ENCODE measurements at regions not wholly inside any gene's neighbourhood (a gene's known extent, or its start where the extent isn't known, plus 50 kb on each side); places are given as distances from the start of the nearest gene placed in this dataset.

GRCh38 chrX:7789200-7789599 lies 53.8 kb upstream of the VCX start:
- H3K9me3 ChIP-seq (ENCODE audit: control insufficient read depth in 2 of 2, low read length in 2 of 2) = no peaks in the 10 kb centered on the region
- H3K4me3 ChIP-seq (ENCODE audit: low read length in 2 of 2) = no peak overlapping the region
- no peak overlapping the region for H3K9ac ChIP-seq (ENCODE audit: low read depth in 1 of 2, low read length in 2 of 2)
- no peaks in the 10 kb centered on the region for H3K36me3 ChIP-seq (ENCODE audit: control insufficient read depth in 2 of 2, insufficient read depth in 2 of 2, low read length in 2 of 2)
- no peak overlapping the region for H3K27ac ChIP-seq (ENCODE audit: low read depth in 2 of 2, low read length in 2 of 2)
- no peaks in the 10 kb centered on the region for H3K4me1 ChIP-seq (ENCODE audit: control insufficient read depth in 2 of 2, insufficient read depth in 2 of 2, low read length in 2 of 2)
- no peaks in the 10 kb centered on the region for H3K27me3 ChIP-seq (ENCODE audit: control insufficient read depth in 2 of 2, insufficient read depth in 2 of 2, low read length in 2 of 2)

- H3K9me3 ChIP-seq (ENCODE audit: control insufficient read depth in 2 of 2, low read length in 2 of 2) = no peaks in the 10 kb centered on the region
- H3K36me3 ChIP-seq (ENCODE audit: control insufficient read depth in 2 of 2, insufficient read depth in 2 of 2, low read length in 2 of 2) = no peaks in the 10 kb centered on the region
- H3K27ac ChIP-seq (ENCODE audit: low read depth in 2 of 2, low read length in 2 of 2) = no peak overlapping the region
- no peak overlapping the region for H3K4me3 ChIP-seq (ENCODE audit: low read length in 2 of 2)
- H3K9ac ChIP-seq (ENCODE audit: low read depth in 1 of 2, low read length in 2 of 2) = no peak overlapping the region
- H3K27me3 ChIP-seq (ENCODE audit: control insufficient read depth in 2 of 2, insufficient read depth in 2 of 2, low read length in 2 of 2) = no peaks in the 10 kb centered on the region
- no peaks in the 10 kb centered on the region for H3K4me1 ChIP-seq (ENCODE audit: control insufficient read depth in 2 of 2, insufficient read depth in 2 of 2, low read length in 2 of 2)
Observed at GRCh38 chrX:7788334-7788733, 54.6 kb upstream of the VCX start.

- H3K4me3 ChIP-seq (ENCODE audit: low read length in 2 of 2) = no peak overlapping the region
- H3K36me3 ChIP-seq (ENCODE audit: control insufficient read depth in 2 of 2, insufficient read depth in 2 of 2, low read length in 2 of 2) = no peaks in the 10 kb centered on the region
- H3K27me3 ChIP-seq (ENCODE audit: control insufficient read depth in 2 of 2, insufficient read depth in 2 of 2, low read length in 2 of 2) = no peaks in the 10 kb centered on the region
- no peaks in the 10 kb centered on the region for H3K9me3 ChIP-seq (ENCODE audit: control insufficient read depth in 2 of 2, low read length in 2 of 2)
- H3K4me1 ChIP-seq (ENCODE audit: control insufficient read depth in 2 of 2, insufficient read depth in 2 of 2, low read length in 2 of 2) = no peaks in the 10 kb centered on the region
- H3K9ac ChIP-seq (ENCODE audit: low read depth in 1 of 2, low read length in 2 of 2) = no peak overlapping the region
- no peak overlapping the region for H3K27ac ChIP-seq (ENCODE audit: low read depth in 2 of 2, low read length in 2 of 2)
Observed at GRCh38 chrX:7787714-7788113, 55.3 kb upstream of the VCX start.

GRCh38 chrX:7784580-7784979 lies 58.4 kb upstream of the VCX start:
- Histone ChIP-seq H3K9ac (ENCODE audit: low read depth in 1 of 2, low read length in 2 of 2) (no peak overlapping the region), H3K4me3 (ENCODE audit: low read length in 2 of 2) (no peak overlapping the region), H3K27me3 (ENCODE audit: control insufficient read depth in 2 of 2, insufficient read depth in 2 of 2, low read length in 2 of 2) (no peaks in the 10 kb centered on the region), H3K27ac (ENCODE audit: low read depth in 2 of 2, low read length in 2 of 2) (no peak overlapping the region), H3K9me3 (ENCODE audit: control insufficient read depth in 2 of 2, low read length in 2 of 2) (no peaks in the 10 kb centered on the region), H3K36me3 (ENCODE audit: control insufficient read depth in 2 of 2, insufficient read depth in 2 of 2, low read length in 2 of 2) (no peaks in the 10 kb centered on the region), H3K4me1 (ENCODE audit: control insufficient read depth in 2 of 2, insufficient read depth in 2 of 2, low read length in 2 of 2) (no peaks in the 10 kb centered on the region)

GRCh38 chrX:7779644-7780043 lies 63.3 kb upstream of the VCX start:
- H3K9me3 ChIP-seq (ENCODE audit: control insufficient read depth in 2 of 2, low read length in 2 of 2) = no peaks in the 10 kb centered on the region
- no peak overlapping the region for H3K4me3 ChIP-seq (ENCODE audit: low read length in 2 of 2)
- no peaks in the 10 kb centered on the region for H3K36me3 ChIP-seq (ENCODE audit: control insufficient read depth in 2 of 2, insufficient read depth in 2 of 2, low read length in 2 of 2)
- no peak overlapping the region for H3K27ac ChIP-seq (ENCODE audit: low read depth in 2 of 2, low read length in 2 of 2)
- no peaks in the 10 kb centered on the region for H3K27me3 ChIP-seq (ENCODE audit: control insufficient read depth in 2 of 2, insufficient read depth in 2 of 2, low read length in 2 of 2)
- H3K9ac ChIP-seq (ENCODE audit: low read depth in 1 of 2, low read length in 2 of 2) = no peak overlapping the region
- H3K4me1 ChIP-seq (ENCODE audit: control insufficient read depth in 2 of 2, insufficient read depth in 2 of 2, low read length in 2 of 2) = no peaks in the 10 kb centered on the region

- no peak overlapping the region for H3K4me3 ChIP-seq (ENCODE audit: low read length in 2 of 2)
- H3K27me3 ChIP-seq (ENCODE audit: control insufficient read depth in 2 of 2, insufficient read depth in 2 of 2, low read length in 2 of 2) = no peaks in the 10 kb centered on the region
Observed at GRCh38 chrX:7775987-7776386, 67.0 kb upstream of the VCX start.

GRCh38 chrX:7771788-7772438 lies 71.1 kb upstream of the VCX start:
- Histone ChIP-seq H3K27me3 (ENCODE audit: control insufficient read depth in 2 of 2, insufficient read depth in 2 of 2, low read length in 2 of 2) (no peaks in the 10 kb centered on the region), H3K27ac (ENCODE audit: low read depth in 2 of 2, low read length in 2 of 2) (no peak overlapping the region), H3K9me3 (ENCODE audit: control insufficient read depth in 2 of 2, low read length in 2 of 2) (no peaks in the 10 kb centered on the region), H3K4me1 (ENCODE audit: control insufficient read depth in 2 of 2, insufficient read depth in 2 of 2, low read length in 2 of 2) (peaks cover 0 to 12% of the 10 kb centered on the region in 2 donors), H3K9ac (ENCODE audit: low read depth in 1 of 2, low read length in 2 of 2) (no peak overlapping the region), H3K4me3 (ENCODE audit: low read length in 2 of 2) (no peak overlapping the region), H3K36me3 (ENCODE audit: control insufficient read depth in 2 of 2, insufficient read depth in 2 of 2, low read length in 2 of 2) (no peaks in the 10 kb centered on the region)

More at GRCh38 chrX:7775987-7776386, 67.0 kb upstream of the VCX start:
- Histone ChIP-seq H3K9me3 (ENCODE audit: control insufficient read depth in 2 of 2, low read length in 2 of 2) (no peaks in the 10 kb centered on the region), H3K9ac (ENCODE audit: low read depth in 1 of 2, low read length in 2 of 2) (no peak overlapping the region), H3K4me1 (ENCODE audit: control insufficient read depth in 2 of 2, insufficient read depth in 2 of 2, low read length in 2 of 2) (peaks cover 0 to 12% of the 10 kb centered on the region in 2 donors), H3K27ac (ENCODE audit: low read depth in 2 of 2, low read length in 2 of 2) (no peak overlapping the region), H3K36me3 (ENCODE audit: control insufficient read depth in 2 of 2, insufficient read depth in 2 of 2, low read length in 2 of 2) (no peaks in the 10 kb centered on the region)

- Histone ChIP-seq H3K9me3 (ENCODE audit: control insufficient read depth in 2 of 2, low read length in 2 of 2) (no peaks in the 10 kb centered on the region), H3K36me3 (ENCODE audit: control insufficient read depth in 2 of 2, insufficient read depth in 2 of 2, low read length in 2 of 2) (no peaks in the 10 kb centered on the region), H3K4me3 (ENCODE audit: low read length in 2 of 2) (no peak overlapping the region), H3K9ac (ENCODE audit: low read depth in 1 of 2, low read length in 2 of 2) (no peak overlapping the region), H3K4me1 (ENCODE audit: control insufficient read depth in 2 of 2, insufficient read depth in 2 of 2, low read length in 2 of 2) (no peaks in the 10 kb centered on the region), H3K27me3 (ENCODE audit: control insufficient read depth in 2 of 2, insufficient read depth in 2 of 2, low read length in 2 of 2) (peaks cover 0 to 2% of the 10 kb centered on the region in 2 donors), H3K27ac (ENCODE audit: low read depth in 2 of 2, low read length in 2 of 2) (no peak overlapping the region)
Observed at GRCh38 chrX:7759830-7760229, 83.1 kb upstream of the VCX start.

- H3K27me3 ChIP-seq (ENCODE audit: control insufficient read depth in 2 of 2, insufficient read depth in 2 of 2, low read length in 2 of 2) = no peaks in the 10 kb centered on the region
- no peaks in the 10 kb centered on the region for H3K4me1 ChIP-seq (ENCODE audit: control insufficient read depth in 2 of 2, insufficient read depth in 2 of 2, low read length in 2 of 2)
- H3K9me3 ChIP-seq (ENCODE audit: control insufficient read depth in 2 of 2, low read length in 2 of 2) = no peaks in the 10 kb centered on the region
- H3K27ac ChIP-seq (ENCODE audit: low read depth in 2 of 2, low read length in 2 of 2) = no peak overlapping the region
- no peaks in the 10 kb centered on the region for H3K36me3 ChIP-seq (ENCODE audit: control insufficient read depth in 2 of 2, insufficient read depth in 2 of 2, low read length in 2 of 2)
- H3K9ac ChIP-seq (ENCODE audit: low read depth in 1 of 2, low read length in 2 of 2) = no peak overlapping the region
- H3K4me3 ChIP-seq (ENCODE audit: low read length in 2 of 2) = no peak overlapping the region
Observed at GRCh38 chrX:7746856-7747255, 96.1 kb upstream of the VCX start.

GRCh38 chrX:7730071-7730470 lies 112.9 kb upstream of the VCX start:
- H3K27me3 ChIP-seq (ENCODE audit: control insufficient read depth in 2 of 2, insufficient read depth in 2 of 2, low read length in 2 of 2) = no peaks in the 10 kb centered on the region
- no peak overlapping the region for H3K9ac ChIP-seq (ENCODE audit: low read depth in 1 of 2, low read length in 2 of 2)
- no peaks in the 10 kb centered on the region for H3K36me3 ChIP-seq (ENCODE audit: control insufficient read depth in 2 of 2, insufficient read depth in 2 of 2, low read length in 2 of 2)
- H3K4me1 ChIP-seq (ENCODE audit: control insufficient read depth in 2 of 2, insufficient read depth in 2 of 2, low read length in 2 of 2) = no peaks in the 10 kb centered on the region
- H3K4me3 ChIP-seq (ENCODE audit: low read length in 2 of 2) = no peak overlapping the region
- no peaks in the 10 kb centered on the region for H3K9me3 ChIP-seq (ENCODE audit: control insufficient read depth in 2 of 2, low read length in 2 of 2)
- no peak overlapping the region for H3K27ac ChIP-seq (ENCODE audit: low read depth in 2 of 2, low read length in 2 of 2)

GRCh38 chrX:7720519-7720918 lies 122.5 kb upstream of the VCX start:
- no peak overlapping the region for H3K27ac ChIP-seq (ENCODE audit: low read depth in 2 of 2, low read length in 2 of 2)
- H3K9me3 ChIP-seq (ENCODE audit: control insufficient read depth in 2 of 2, low read length in 2 of 2) = no peaks in the 10 kb centered on the region
- H3K36me3 ChIP-seq (ENCODE audit: control insufficient read depth in 2 of 2, insufficient read depth in 2 of 2, low read length in 2 of 2) = no peaks in the 10 kb centered on the region
- no peak overlapping the region for H3K9ac ChIP-seq (ENCODE audit: low read depth in 1 of 2, low read length in 2 of 2)
- no peak overlapping the region for H3K4me3 ChIP-seq (ENCODE audit: low read length in 2 of 2)
- no peaks in the 10 kb centered on the region for H3K4me1 ChIP-seq (ENCODE audit: control insufficient read depth in 2 of 2, insufficient read depth in 2 of 2, low read length in 2 of 2)
- H3K27me3 ChIP-seq (ENCODE audit: control insufficient read depth in 2 of 2, insufficient read depth in 2 of 2, low read length in 2 of 2) = no peaks in the 10 kb centered on the region
